Natural killer cell treated with Interleukin-12 subunit alpha and Interleukin-12 subunit beta and Interleukin-15 and Interleukin-18, amount 100 ng/mL, for 72 hours (primary cell): ENCODE measurements at regions not wholly inside any gene's neighbourhood (a gene's known extent, or its start where the extent isn't known, plus 50 kb on each side); places are given as distances from the start of the nearest gene placed in this dataset.

ENCODE experiments used
- ATAC-seq, 2 donors: fragments of 150-1000 bp; cut with Tn5 transposase in 1 of 2; sonication (Bioruptor Pico), chemical (Tn5 transposase) in 1 of 2; 2 replicates each; pipeline ENCODE4 v1.10.0; 2021
- DNase-seq: peaks from one replicate; pipeline ENCODE4 v3.0.0; 2022; ENCODE audit warnings: low spot score
- H3K27ac Mint-ChIP-seq, 2 donors: 1 replicate in 1 of 2; 2 replicates in 1 of 2; pipeline ENCODE4 v1.8.0; 2022; ENCODE audit warnings: mixed read lengths in 2 of 2, mild to moderate bottlenecking in 1 of 2, moderate library complexity in 1 of 2
- H3K27me3 Mint-ChIP-seq, 2 donors: 1 replicate in 1 of 2; 2 replicates in 1 of 2; pipeline ENCODE4 v1.8.0; 2022; ENCODE audit warnings: mixed read lengths in 2 of 2
- H3K36me3 Mint-ChIP-seq: one replicate; pipeline ENCODE4 v1.8.0; 2022; ENCODE audit warnings: mixed read lengths
- H3K4me1 Mint-ChIP-seq, 2 donors: 1 replicate in 1 of 2; 2 replicates in 1 of 2; pipeline ENCODE4 v1.8.0; 2022; ENCODE audit warnings: low read depth in 2 of 2, mixed read lengths in 2 of 2, mild to moderate bottlenecking in 1 of 2
- H3K4me3 Mint-ChIP-seq: one replicate; pipeline ENCODE4 v1.8.0; 2022; ENCODE audit warnings: mixed read lengths
- H3K9me3 Mint-ChIP-seq: 2 replicates; pipeline ENCODE4 v1.8.0; 2022; ENCODE audit warnings: mixed read lengths

GRCh38 chr9:80952363-80952922 is 736.9 kb downstream of the TLE1 start:
- H3K4me3 Mint-ChIP-seq, result no peak overlapping the region
- H3K36me3 Mint-ChIP-seq, result peaks cover 6% of the 10 kb centered on the region
- H3K9me3 Mint-ChIP-seq, result peaks cover 16% of the 10 kb centered on the region
- no peaks in the 10 kb centered on the region for H3K27me3 Mint-ChIP-seq
- H3K27ac Mint-ChIP-seq, result no peak overlapping the region
- no peaks in the 10 kb centered on the region for H3K4me1 Mint-ChIP-seq
- DNase-seq (no peak), ATAC-seq (no peak)

- peaks cover 15% of the 10 kb centered on the region for H3K9me3 Mint-ChIP-seq
- H3K4me3 Mint-ChIP-seq, result no peak overlapping the region
- no peak for DNase-seq
- H3K27me3 Mint-ChIP-seq, result no peaks in the 10 kb centered on the region
- no peak for ATAC-seq
- H3K36me3 Mint-ChIP-seq, result peaks cover 6% of the 10 kb centered on the region
- no peaks in the 10 kb centered on the region for H3K4me1 Mint-ChIP-seq
- H3K27ac Mint-ChIP-seq, result no peak overlapping the region
These were observed 737.7 kb downstream of the TLE1 start for GRCh38 chr9:80951675-80952074.

- peaks cover 15% of the 10 kb centered on the region for H3K9me3 Mint-ChIP-seq
- H3K27ac Mint-ChIP-seq, result no peak overlapping the region
These were observed 740.5 kb downstream of the TLE1 start for GRCh38 chr9:80948876-80949275.

GRCh38 chr9:80948066-80948465 is 741.3 kb downstream of the TLE1 start:
- H3K27ac Mint-ChIP-seq, result no peak overlapping the region
- H3K4me1 Mint-ChIP-seq, result no peaks in the 10 kb centered on the region
- peaks cover 14% of the 10 kb centered on the region for H3K9me3 Mint-ChIP-seq
- H3K27me3 Mint-ChIP-seq, result no peaks in the 10 kb centered on the region
- DNase-seq (no peak), ATAC-seq (no peak)
- H3K4me3 Mint-ChIP-seq, result no peak overlapping the region
- no peaks in the 10 kb centered on the region for H3K36me3 Mint-ChIP-seq

More at GRCh38 chr9:80948876-80949275, 740.5 kb downstream of the TLE1 start:
- no peak for ATAC-seq
- no peak overlapping the region for H3K4me3 Mint-ChIP-seq
- no peak for DNase-seq
- no peaks in the 10 kb centered on the region for H3K36me3 Mint-ChIP-seq
- H3K4me1 Mint-ChIP-seq, result no peaks in the 10 kb centered on the region
- no peaks in the 10 kb centered on the region for H3K27me3 Mint-ChIP-seq

- peaks cover 10% of the 10 kb centered on the region for H3K9me3 Mint-ChIP-seq
- H3K4me1 Mint-ChIP-seq, result no peaks in the 10 kb centered on the region
- H3K36me3 Mint-ChIP-seq, result no peaks in the 10 kb centered on the region
- H3K27me3 Mint-ChIP-seq, result no peaks in the 10 kb centered on the region
- no peak overlapping the region for H3K27ac Mint-ChIP-seq
- no peak overlapping the region for H3K4me3 Mint-ChIP-seq
- no peak for ATAC-seq
- no peak for DNase-seq
These were observed 742.7 kb downstream of the TLE1 start for GRCh38 chr9:80946496-80947170.

- Mint-ChIP-seq H3K4me1 (no peaks in the 10 kb centered on the region), H3K36me3 (peaks cover 3% of the 10 kb centered on the region), H3K27ac (no peak overlapping the region), H3K27me3 (no peaks in the 10 kb centered on the region), H3K9me3 (peaks cover 9% of the 10 kb centered on the region), H3K4me3 (no peak overlapping the region)
- no peak for ATAC-seq
- DNase-seq, result no peak
These were observed 743.9 kb downstream of the TLE1 start for GRCh38 chr9:80945436-80945835.

- H3K4me1 Mint-ChIP-seq, result no peaks in the 10 kb centered on the region
- peaks cover 12% of the 10 kb centered on the region for H3K9me3 Mint-ChIP-seq
- DNase-seq (no peak), ATAC-seq (no peak)
- H3K36me3 Mint-ChIP-seq, result peaks cover 6% of the 10 kb centered on the region
- H3K27ac Mint-ChIP-seq, result no peak overlapping the region
- no peak overlapping the region for H3K4me3 Mint-ChIP-seq
- H3K27me3 Mint-ChIP-seq, result no peaks in the 10 kb centered on the region
These were observed 751.7 kb downstream of the TLE1 start for GRCh38 chr9:80937645-80938044.

- no peak for ATAC-seq
- no peak overlapping the region for H3K27ac Mint-ChIP-seq
- H3K36me3 Mint-ChIP-seq, result no peaks in the 10 kb centered on the region
- no peak for DNase-seq
- H3K27me3 Mint-ChIP-seq, result no peaks in the 10 kb centered on the region
- no peak overlapping the region for H3K4me3 Mint-ChIP-seq
- H3K9me3 Mint-ChIP-seq, result peaks cover 11% of the 10 kb centered on the region
- H3K4me1 Mint-ChIP-seq, result no peaks in the 10 kb centered on the region
These were observed 755.3 kb downstream of the TLE1 start for GRCh38 chr9:80934095-80934494.

- H3K27me3 Mint-ChIP-seq, result no peaks in the 10 kb centered on the region
These were observed 756.2 kb downstream of the TLE1 start for GRCh38 chr9:80932947-80933780.

GRCh38 chr9:80932181-80932580 is 757.2 kb downstream of the TLE1 start:
- Mint-ChIP-seq H3K9me3 (peaks cover 16% of the 10 kb centered on the region), H3K4me1 (no peaks in the 10 kb centered on the region), H3K27ac (no peak overlapping the region), H3K4me3 (no peak overlapping the region), H3K27me3 (no peaks in the 10 kb centered on the region), H3K36me3 (no peaks in the 10 kb centered on the region)
- ATAC-seq, result no peak
- DNase-seq, result no peak

More at GRCh38 chr9:80932947-80933780, 756.2 kb downstream of the TLE1 start:
- ATAC-seq, result no peak
- Mint-ChIP-seq H3K4me1 (no peaks in the 10 kb centered on the region), H3K4me3 (no peak overlapping the region), H3K36me3 (no peaks in the 10 kb centered on the region), H3K27ac (no peak overlapping the region), H3K9me3 (peaks cover 14% of the 10 kb centered on the region)
- no peak for DNase-seq

- no peak overlapping the region for H3K4me3 Mint-ChIP-seq
- ATAC-seq (no peak), DNase-seq (no peak)
- no peak overlapping the region for H3K27ac Mint-ChIP-seq
- H3K36me3 Mint-ChIP-seq, result no peaks in the 10 kb centered on the region
- H3K27me3 Mint-ChIP-seq, result no peaks in the 10 kb centered on the region
- H3K4me1 Mint-ChIP-seq, result no peaks in the 10 kb centered on the region
- H3K9me3 Mint-ChIP-seq, result peaks cover 19% of the 10 kb centered on the region
These were observed 758.2 kb downstream of the TLE1 start for GRCh38 chr9:80931163-80931562.

- ATAC-seq (no peak), DNase-seq (no peak)
- Mint-ChIP-seq H3K9me3 (peaks cover 17% of the 10 kb centered on the region), H3K36me3 (peaks cover 4% of the 10 kb centered on the region), H3K4me3 (no peak overlapping the region), H3K27ac (no peak overlapping the region), H3K27me3 (no peaks in the 10 kb centered on the region), H3K4me1 (no peaks in the 10 kb centered on the region)
These were observed 760.6 kb downstream of the TLE1 start for GRCh38 chr9:80928697-80929096.

GRCh38 chr9:80926611-80927010 is 762.7 kb downstream of the TLE1 start:
- no peak for DNase-seq
- Mint-ChIP-seq H3K36me3 (peaks cover 4% of the 10 kb centered on the region), H3K4me1 (no peaks in the 10 kb centered on the region), H3K4me3 (no peak overlapping the region), H3K9me3 (peaks cover 20% of the 10 kb centered on the region), H3K27me3 (no peaks in the 10 kb centered on the region), H3K27ac (no peak overlapping the region)
- ATAC-seq, result no peak

GRCh38 chr9:80922544-80922943 is 766.8 kb downstream of the TLE1 start:
- H3K27ac Mint-ChIP-seq, result no peak overlapping the region
- no peak for DNase-seq
- no peak for ATAC-seq
- H3K36me3 Mint-ChIP-seq, result peaks cover 4% of the 10 kb centered on the region
- H3K4me1 Mint-ChIP-seq, result no peaks in the 10 kb centered on the region
- peaks cover 20% of the 10 kb centered on the region for H3K9me3 Mint-ChIP-seq
- no peaks in the 10 kb centered on the region for H3K27me3 Mint-ChIP-seq
- H3K4me3 Mint-ChIP-seq, result no peak overlapping the region
